Dermis microvascular lymphatic vessel endothelial cell (primary cell): ENCODE measurements at regions not wholly inside any gene's neighbourhood (a gene's known extent, or its start where the extent isn't known, plus 50 kb on each side); places are given as distances from the start of the nearest gene placed in this dataset.

Source experiments
- DNase-seq, 2 donors: peaks; one replicate each; pipeline versions ENCODE4 v3.0.0 to v3.0.0-alpha.2; 2010; ENCODE audit warnings: low read depth in 2 of 2

- no peak for DNase-seq
Observed at GRCh38 chr18:24561369-24561965, 101.0 kb downstream of the HRH4 start.

- DNase-seq, result peak in 1 of 2 donors; percentile 20
Observed at GRCh38 chr18:24567199-24567598, 106.8 kb downstream of the HRH4 start.

DNA sequence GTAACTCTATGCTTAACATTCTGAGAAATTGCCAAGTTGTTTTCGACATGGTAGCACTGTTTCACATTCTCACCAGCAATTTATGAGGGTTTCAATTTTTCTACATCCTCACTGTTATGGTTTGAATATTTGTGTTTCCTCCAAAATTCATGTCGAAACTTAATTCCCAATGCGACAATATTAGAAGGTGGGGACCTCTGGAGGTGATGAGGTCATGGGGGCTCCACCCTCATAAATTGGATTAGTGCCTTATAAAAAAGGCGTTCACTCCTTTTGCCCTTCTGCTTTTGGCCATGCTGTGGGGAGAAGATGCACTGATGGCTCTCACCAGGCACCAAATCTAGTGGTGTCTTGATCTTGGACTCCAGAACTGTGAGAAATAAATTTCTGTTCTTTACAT lies 110.3 kb downstream of the HRH4 start:
- no peak for DNase-seq

DNA sequence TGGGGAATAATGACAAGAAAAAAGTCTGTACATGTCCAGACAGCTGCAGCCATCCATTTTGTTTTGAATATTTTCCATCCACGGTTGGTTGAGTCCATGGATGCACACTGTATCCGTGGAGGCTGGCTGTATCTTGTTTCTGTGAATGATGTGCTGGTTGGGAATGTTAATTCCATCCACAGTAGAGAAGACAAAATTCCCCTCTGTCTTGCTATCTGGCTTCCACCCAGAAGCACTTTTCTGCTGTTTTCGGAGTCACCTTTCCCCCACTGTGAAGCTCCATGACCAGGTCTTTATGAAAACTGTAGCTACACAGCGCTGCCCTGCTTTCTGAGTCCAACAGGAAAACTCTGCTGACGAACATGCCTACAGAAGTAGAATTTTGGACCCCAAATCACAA lies 122.3 kb downstream of the HRH4 start:
- DNase-seq, result no peak

- DNase-seq, result no peak
Observed at GRCh38 chr18:24584205-24584604, 123.8 kb downstream of the HRH4 start.

GRCh38 chr18:24584813-24585212 lies 124.4 kb downstream of the HRH4 start:
- DNase-seq, result no peak

GRCh38 chr18:24585996-24586566 lies 125.6 kb downstream of the HRH4 start:
- DNase-seq, result no peak

- no peak for DNase-seq
Observed at GRCh38 chr18:24586662-24587360, 126.4 kb downstream of the HRH4 start.

DNA sequence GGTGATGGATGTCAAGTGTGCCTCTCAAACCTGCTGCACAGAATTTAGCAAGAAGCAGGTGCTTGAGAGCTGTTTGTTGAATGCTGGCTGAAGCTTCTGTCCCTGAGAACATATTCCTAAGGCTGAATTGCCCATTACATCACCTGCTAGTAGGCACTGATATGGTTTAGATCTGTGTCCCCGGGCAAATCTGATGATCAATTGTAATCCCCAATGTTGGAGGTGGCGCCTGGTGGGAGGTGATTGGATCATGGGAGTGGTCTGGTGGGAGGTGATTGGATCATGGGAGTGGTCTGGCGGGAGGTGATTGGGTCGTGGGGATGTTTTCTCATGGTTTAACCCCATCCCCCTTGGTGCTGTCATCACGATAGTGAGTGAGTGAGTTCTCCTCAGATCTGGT lies 128.0 kb downstream of the HRH4 start:
- DNase-seq, result no peak

GRCh38 chr18:24590946-24591345 lies 130.5 kb downstream of the HRH4 start:
- DNase-seq, result no peak

- DNase-seq, result no peak
Observed at GRCh38 chr18:24593401-24593800, 133.0 kb downstream of the HRH4 start.

DNA sequence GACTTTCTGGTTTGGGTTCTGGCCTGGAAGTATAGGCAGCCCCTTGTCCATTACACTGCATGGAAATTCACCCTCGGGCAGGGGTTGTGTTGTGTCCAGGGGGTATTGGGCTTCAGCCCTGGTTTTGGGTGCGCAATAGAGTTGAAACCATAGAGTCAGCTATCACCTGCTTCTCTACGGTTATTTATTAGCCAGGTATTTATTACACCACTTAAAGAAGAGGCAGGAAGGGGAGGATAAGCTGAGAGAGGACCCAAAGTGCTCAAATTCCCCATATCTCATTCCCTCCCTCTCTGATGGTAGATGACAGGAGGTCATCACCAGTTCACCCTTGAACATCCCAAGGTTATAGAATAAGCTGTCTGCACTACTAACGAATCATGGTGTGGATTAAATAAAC lies 133.4 kb downstream of the HRH4 start:
- DNase-seq, result no peak

DNA sequence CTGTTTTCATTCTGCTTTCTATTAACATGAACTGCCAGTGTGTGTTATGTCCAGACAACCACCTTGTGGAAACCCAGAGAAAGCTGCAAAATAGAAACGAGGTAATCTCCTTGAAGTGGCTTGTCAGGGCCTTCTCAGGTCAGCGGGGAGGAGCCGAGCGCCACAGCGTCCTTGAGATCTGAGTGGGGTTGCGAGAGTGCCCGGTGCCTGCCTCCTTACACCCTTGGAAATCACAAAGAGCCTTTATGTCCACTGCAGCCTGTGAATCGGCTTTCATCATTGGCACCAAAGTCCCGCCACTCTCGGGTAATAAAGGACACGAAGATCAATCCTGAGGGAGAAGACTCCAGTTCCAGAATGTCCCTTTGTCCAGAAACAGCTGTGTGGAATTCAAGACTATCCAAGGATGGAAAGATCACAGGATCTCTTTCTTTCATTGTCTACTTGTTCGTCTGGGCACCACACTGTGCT lies 135.2 kb downstream of the HRH4 start:
- no peak for DNase-seq

- peak; percentile 46 to 71 for DNase-seq
Observed at GRCh38 chr18:24600076-24600654, 139.7 kb downstream of the HRH4 start.

DNA sequence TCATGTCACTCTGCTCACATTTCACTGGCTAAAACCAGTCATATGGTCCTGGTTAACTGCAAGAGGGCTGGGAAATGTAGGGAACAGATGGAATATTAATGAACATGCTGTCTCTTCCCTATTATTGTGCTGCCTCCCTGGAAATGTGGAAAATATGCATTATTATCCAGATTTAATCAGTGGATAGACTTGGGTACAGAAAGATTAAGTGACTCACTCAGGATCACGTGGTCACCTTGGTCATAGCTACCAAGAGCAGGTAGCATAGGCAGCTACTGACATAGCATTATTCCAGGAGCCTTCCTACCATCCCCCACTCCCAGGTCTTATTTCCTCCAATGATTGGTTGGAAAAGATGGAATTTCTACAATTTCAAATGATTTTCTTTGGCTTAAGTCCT lies 141.1 kb downstream of the HRH4 start:
- DNase-seq, result no peak

DNA sequence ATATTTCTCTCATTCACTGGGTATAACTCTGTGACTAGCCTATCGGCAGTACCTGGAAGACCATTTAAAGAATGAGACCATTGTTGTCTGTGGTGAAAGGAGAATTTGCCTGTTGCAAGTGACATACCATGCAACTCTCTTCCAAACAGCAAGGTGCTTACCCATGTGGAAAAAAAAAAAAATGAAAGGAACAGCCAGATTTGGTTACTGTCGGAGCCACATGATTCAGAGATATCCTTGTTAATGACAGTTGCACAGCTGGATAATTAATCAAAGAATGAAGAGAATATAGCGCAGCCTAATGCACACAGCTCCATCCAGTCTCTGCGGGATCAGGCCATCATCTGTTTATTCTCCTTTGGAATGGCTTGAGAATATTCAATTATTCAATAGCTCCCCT lies 141.8 kb downstream of the HRH4 start:
- no peak for DNase-seq

DNA sequence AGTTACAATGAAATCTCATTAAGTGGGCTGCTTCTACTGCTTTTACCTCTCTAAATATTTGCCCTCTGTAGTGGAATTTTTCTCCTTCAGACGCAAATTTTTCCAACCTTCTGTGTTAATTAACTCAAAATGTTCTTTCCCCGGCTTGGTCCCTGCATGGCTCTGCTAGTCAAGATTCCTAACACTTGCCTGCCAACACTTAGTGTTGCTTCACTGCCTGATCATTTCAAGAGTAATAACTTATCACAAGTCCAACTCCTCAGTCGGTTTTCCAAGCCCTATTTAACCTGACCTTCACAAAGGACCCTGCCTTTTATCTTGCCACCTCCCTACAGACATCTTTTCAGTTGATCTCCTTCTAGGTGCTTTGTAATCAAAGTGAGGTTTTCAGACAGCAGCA lies 142.7 kb downstream of the HRH4 start:
- DNase-seq, result no peak

DNA sequence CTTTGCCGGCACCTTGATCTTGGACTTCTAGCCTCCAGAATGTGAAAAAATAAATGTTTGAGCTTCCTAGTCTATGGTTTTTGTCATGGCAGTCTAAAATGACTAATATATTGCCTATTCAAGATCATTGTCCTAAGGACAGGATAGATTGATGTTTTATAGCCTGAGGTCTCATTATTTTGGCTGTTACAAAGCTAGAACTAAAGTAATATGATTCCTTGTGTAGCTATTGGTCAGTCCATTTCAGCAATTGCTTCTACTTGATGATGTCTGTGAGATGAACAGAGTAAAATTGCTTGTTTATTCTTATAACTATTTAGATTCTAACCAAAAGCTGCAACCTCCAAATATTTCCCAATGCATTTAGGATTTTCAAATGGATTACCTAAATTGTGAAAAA lies 145.0 kb downstream of the HRH4 start:
- no peak for DNase-seq

DNA sequence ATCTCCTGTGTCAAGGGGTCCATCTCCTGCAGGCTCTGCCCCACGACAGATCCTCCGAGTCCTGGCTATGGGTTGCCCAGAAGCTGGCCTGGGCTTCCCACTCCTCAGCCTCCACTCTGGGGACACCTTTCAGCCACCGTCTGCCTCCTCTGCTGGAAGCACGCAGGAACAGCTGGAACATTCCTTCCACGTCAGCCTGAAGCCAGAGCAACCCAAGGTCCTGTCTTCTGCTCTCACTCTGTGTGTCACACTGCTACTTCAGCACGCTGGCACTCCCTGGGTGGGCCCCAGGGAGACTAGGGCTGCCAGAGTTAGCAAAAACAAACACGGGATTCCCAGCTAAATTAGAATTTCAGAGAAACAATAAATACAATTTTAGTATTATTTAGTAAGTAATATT lies 148.8 kb downstream of the HRH4 start:
- DNase-seq, result no peak

GRCh38 chr18:24611075-24611474 lies 150.6 kb downstream of the HRH4 start:
- DNase-seq, result no peak

- no peak for DNase-seq
Observed at GRCh38 chr18:24613896-24614640, 153.6 kb downstream of the HRH4 start.

DNA sequence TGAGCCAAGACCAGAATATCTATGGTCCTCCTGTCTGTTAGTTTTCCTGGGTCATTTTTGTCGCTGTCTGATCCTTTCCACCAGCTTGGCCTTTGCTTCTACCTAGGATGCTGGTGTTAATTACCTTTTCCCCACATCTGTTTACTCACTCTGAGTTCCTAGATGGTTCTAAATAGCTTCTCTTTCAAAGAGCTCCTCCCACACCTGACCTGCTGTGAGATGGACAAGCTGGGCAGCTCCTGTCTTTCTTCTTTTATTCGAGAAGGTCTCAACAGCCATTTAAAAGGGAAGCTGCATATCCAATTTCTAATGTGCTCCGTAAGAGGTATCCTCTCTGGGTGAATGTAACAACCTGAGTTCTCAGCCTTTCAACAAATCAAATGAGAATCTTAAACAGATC lies 156.2 kb downstream of the HRH4 start:
- DNase-seq, result no peak
